Pancreas (tissue), 10 donors: ENCODE measurements at regions not wholly inside any gene's neighbourhood (a gene's known extent, or its start where the extent isn't known, plus 50 kb on each side); places are given as distances from the start of the nearest gene placed in this dataset.

ENCODE experiments used
- ATAC-seq, 4 donors: fragments of 200-7000 bp; cut with Tn5 transposase; one replicate each; pipeline versions ENCODE4 v1.8.0 to v1.9.1; 2020; ENCODE audit warnings: mild to moderate bottlenecking in 4 of 4, moderate library complexity in 4 of 4
- DNase-seq, 6 donors: peaks; one replicate each; pipeline ENCODE4 v3.0.0-alpha.2; 2020
- FAIRE-seq: peaks from 2 replicates; lab custom pipeline; 2012; peaks lifted over from hg19 to GRCh38; lab: Jason Lieb, UNC
- H3K27ac ChIP-seq, 4 donors: fragments of 200-600 bp; sonication (generic); 1 replicate in 3 of 4; 2 replicates in 1 of 4; pipeline versions ENCODE4 v1.5.0 to v1.8.0; 2020
- H3K27me3 ChIP-seq, 4 donors: fragments of 200-600 bp; one replicate each; pipeline ENCODE4 v1.8.0; 2021
- H3K36me3 ChIP-seq, 3 donors: fragments of 200-600 bp; sonication (generic) in 1 of 3; one replicate each; pipeline versions ENCODE4 v1.5.0 to v1.8.0; 2020 to 2021
- H3K4me1 ChIP-seq, 3 donors: fragments of 200-600 bp; one replicate each; pipeline ENCODE4 v1.8.0; 2021
- H3K4me3 ChIP-seq, 4 donors: fragments of 200-600 bp; sonication (generic) in 2 of 4; one replicate each; pipeline versions ENCODE4 v1.5.0 to v1.8.0; 2020 to 2021
- H3K9me3 ChIP-seq, 4 donors: fragments of 200-600 bp; one replicate each; pipeline ENCODE4 v1.8.0; 2021
- CTCF ChIP-seq, 4 donors: fragments of 200-600 bp; sonication (generic) in 3 of 4; IDR thresholded peaks; one replicate each; pipeline versions ENCODE4 v1.5.0 to v1.8.0; 2021; ENCODE audit warnings: antibody characterized with exemption in 4 of 4
- whole genome bisulfite sequencing, 2 donors: extraction: QIAGEN DNeasy Blood & Tissue Kit; methylation state at CpG; one replicate each; pipeline ENCODE4 v1.1.7; 2013; 5-methylcytosine and 5-hydroxymethylcytosine counted together
- intact Hi-C, 3 donors: fragments of 100-400 bp; cut with DNase I; formaldehyde crosslinking; loops; one replicate each; pipeline versions ENCODE4 v1.11.1 to v1.14.2; 2022
- donor health status: healthy with polysubstance abuse.
- donor health status: DM: no; HTN: no; CAD: no; lungs with moderate emphysema.
- donor health status: DM: no; HTN: no; CAD: no.
- donor health status: control.
- donor health status: control.
- donor health status: Bipolar disorder and iron deficiency.
- donor health status: DM: yes; HTN: yes; CAD: no.
- donor health status: DM: no; HTN: no; CAD: no.
- donor health status: DM: no; HTN: no; CAD: no.
- donor health status: DM: yes; HTN: yes; CAD: no.

- no peaks in the 10 kb centered on the region for H3K27me3 ChIP-seq
- H3K36me3 ChIP-seq: no peaks in the 10 kb centered on the region
- WGBS, 2 donors: 91 to 92% methylated on average over 2 of the region's 2 CpGs
- intact Hi-C loops: no loop called here
- ATAC-seq (no peak), FAIRE-seq (no peak), DNase-seq (no peak)
- TF ChIP-seq CTCF (IDR thresholded peaks at IDR 0.05): no peak
- no peak overlapping the region for H3K27ac ChIP-seq
- H3K4me3 ChIP-seq: no peak overlapping the region
- no peaks in the 10 kb centered on the region for H3K9me3 ChIP-seq
- no peaks in the 10 kb centered on the region for H3K4me1 ChIP-seq
These were observed 980.3 kb downstream of the EPHA3 start for GRCh38 chr3:90087703-90088102.

GRCh38 chr3:90091549-90091948 is 984.1 kb downstream of the EPHA3 start:
- Histone ChIP-seq H3K36me3 (no peaks in the 10 kb centered on the region), H3K27ac (no peak overlapping the region), H3K4me3 (no peak overlapping the region), H3K4me1 (no peaks in the 10 kb centered on the region), H3K9me3 (no peaks in the 10 kb centered on the region), H3K27me3 (peaks cover 0 to 3% (median 0%) of the 10 kb centered on the region in 4 donors)
- intact Hi-C loops: no loop called here
- 12% methylated on average over 2 of the region's 2 CpGs for WGBS, 2 donors
- peak; percentile 78 for FAIRE-seq
- DNase-seq: no peak
- peak in 3 of 4 donors; percentile 67 to 76 (median 72) for ATAC-seq
- TF ChIP-seq CTCF (IDR thresholded peaks at IDR 0.05): no peak

DNA sequence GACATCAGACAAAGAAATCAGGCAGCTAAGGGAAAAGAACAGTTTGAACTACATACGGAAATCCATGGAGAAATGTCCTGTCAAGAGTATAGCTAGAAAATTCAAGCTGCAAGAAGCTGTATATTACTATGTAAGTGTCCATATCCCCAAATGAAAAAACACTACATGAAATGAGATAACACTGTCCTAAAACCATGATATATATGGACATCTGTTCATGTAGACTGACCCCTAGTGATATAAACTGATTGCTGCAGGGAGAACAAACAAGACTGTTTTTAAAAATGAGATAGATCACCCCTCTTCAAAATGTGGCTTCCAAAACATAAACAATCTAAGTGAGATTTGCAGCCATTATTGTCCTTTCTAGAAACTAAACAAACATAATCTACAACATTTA is 985.6 kb downstream of the EPHA3 start:
- Histone ChIP-seq H3K4me1 (no peaks in the 10 kb centered on the region), H3K36me3 (no peaks in the 10 kb centered on the region), H3K27me3 (peaks cover 0 to 3% (median 0%) of the 10 kb centered on the region in 4 donors), H3K27ac (no peak overlapping the region), H3K4me3 (no peak overlapping the region), H3K9me3 (no peaks in the 10 kb centered on the region)
- DNase-seq (no peak), ATAC-seq (peak in 1 of 4 donors; percentile 38), FAIRE-seq (no peak)
- intact Hi-C loops: no loop called here
- 46 to 53% methylated on average over 1 of the region's 1 CpG for WGBS, 2 donors
- TF ChIP-seq CTCF (IDR thresholded peaks at IDR 0.05): peak in 3 of 4 donors; percentile 7 to 21 (median 11)

DNA sequence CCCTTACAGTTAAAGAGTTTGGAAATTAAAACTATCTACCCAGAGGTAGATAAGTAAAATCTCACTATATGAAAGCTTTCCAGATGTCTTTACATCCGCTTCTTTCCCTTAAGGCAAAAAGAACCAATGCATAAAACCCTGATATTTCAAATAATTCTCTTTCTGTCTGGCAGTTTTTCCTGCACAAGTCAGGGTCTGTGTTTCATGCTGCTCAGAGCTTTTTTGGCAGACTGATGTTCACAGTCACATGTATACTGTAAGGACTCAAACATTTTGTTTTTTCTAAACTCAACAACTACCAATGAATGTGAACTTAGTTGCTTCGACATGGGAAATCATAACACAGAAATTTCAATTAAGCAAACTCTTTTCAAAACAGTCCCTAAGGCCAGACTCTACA is 988.4 kb downstream of the EPHA3 start:
- WGBS, 2 donors: 59 to 67% methylated on average over 2 of the region's 2 CpGs
- Histone ChIP-seq H3K4me3 (no peak overlapping the region), H3K36me3 (no peaks in the 10 kb centered on the region), H3K4me1 (no peaks in the 10 kb centered on the region), H3K27ac (no peak overlapping the region), H3K9me3 (no peaks in the 10 kb centered on the region), H3K27me3 (peaks cover 0 to 3% (median 0%) of the 10 kb centered on the region in 4 donors)
- DNase-seq: no peak
- no peak for ATAC-seq
- no peak for FAIRE-seq
- TF ChIP-seq CTCF (IDR thresholded peaks at IDR 0.05): no peak
- intact Hi-C loops: no loop called here

DNA sequence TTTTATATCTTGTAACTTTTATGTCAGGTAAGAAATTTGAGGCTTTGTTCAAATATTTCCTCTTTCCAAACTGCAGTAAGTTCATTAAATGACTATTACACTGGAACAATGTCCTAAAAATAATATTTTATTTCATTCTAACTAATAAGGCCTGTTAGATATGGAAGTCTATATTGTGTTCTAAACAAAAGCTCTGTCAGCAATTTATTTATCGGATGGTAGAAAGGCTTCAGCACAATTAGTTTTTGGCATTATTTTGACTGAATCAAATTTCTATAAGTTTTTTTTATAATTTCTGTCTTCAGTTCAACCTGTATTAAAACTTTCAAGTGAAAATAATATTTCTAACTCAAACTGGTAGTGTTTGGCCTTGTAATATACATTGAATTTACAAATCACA is 992.1 kb downstream of the EPHA3 start:
- no peaks in the 10 kb centered on the region for H3K4me1 ChIP-seq
- 86 to 95% methylated on average over 1 of the region's 1 CpG for WGBS, 2 donors
- no peaks in the 10 kb centered on the region for H3K36me3 ChIP-seq
- no peaks in the 10 kb centered on the region for H3K27me3 ChIP-seq
- no peak for FAIRE-seq
- no peak overlapping the region for H3K4me3 ChIP-seq
- no peak for ATAC-seq
- intact Hi-C loops: no loop called here
- TF ChIP-seq CTCF (IDR thresholded peaks at IDR 0.05): no peak
- H3K9me3 ChIP-seq: no peaks in the 10 kb centered on the region
- no peak overlapping the region for H3K27ac ChIP-seq
- no peak for DNase-seq
